NOMO-1 treated with DMSO at 0.1 percent for 48 hours (cell line): ENCODE measurements at regions not wholly inside any gene's neighbourhood (a gene's known extent, or its start where the extent isn't known, plus 50 kb on each side); places are given as distances from the start of the nearest gene placed in this dataset.

Experiments used
- DNase-seq: peaks from one replicate; lab custom pipeline; 2025; ENCODE audit not compliant: unreplicated experiment; lab: John Stamatoyannopoulos, UW

DNA sequence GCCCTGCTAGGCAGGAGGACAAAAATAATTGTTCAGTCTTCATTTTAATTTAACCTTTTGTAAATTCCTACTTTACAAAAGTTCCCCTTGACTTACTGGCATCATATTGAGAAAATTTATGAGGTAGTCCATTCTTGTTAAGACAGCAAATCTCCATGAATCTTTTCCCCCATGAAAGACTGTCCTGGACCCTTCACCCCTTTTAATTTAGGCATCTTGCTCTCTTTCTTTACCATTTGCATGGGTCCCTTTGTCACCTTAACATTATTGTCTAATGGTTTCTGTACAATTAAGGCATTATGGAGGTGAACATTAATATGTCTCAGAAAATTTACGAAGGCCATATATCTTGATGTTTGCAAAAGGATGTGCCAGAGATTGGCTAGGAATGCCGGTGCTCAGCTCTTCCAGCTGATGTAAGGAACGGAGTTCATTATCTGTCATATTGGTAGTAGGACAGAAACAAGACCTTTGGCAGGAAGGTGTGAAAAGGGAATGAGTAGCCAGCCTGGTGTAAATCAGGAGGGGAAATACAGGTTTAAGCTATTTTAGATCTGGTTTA lies 382.8 kb upstream of the TSHZ2 start:
- DNase-seq: no peak

DNA sequence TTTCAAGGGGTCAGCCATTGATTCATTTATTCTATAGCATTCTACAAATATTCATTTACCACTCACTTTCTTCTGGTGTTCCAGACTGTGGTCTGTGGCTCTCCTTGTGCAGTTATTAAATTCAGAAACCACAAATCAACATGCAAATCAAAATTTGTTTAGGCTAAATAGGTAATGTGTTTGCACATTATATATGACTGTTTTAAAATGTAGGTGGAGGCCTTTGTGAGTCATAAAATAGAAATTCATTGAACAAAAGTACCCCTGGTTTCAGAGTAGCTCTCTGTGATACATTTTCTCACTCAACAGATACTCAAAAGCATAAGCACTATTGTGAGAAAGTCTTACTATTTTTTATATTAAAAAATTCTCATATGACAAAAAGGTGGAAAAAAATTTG lies 385.5 kb upstream of the TSHZ2 start:
- DNase-seq: no peak

DNA sequence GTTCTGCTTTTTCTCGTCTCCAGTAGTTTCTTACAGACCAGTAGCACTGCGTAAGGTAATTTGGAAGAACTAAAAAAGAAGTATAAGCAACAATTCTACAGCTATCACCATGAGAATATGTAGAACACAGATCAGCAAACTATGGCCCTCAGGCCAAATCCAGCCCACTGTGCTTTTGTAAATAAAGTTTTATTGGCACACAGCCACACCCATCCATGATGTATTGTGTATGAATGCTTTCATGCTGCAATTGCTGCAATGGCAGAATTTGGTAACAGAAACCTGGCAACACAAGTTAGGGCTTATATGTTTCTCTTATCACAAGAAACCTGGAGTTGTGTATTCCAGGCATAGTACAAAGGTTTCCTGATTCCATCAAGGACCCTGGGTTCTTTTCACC lies 386.8 kb upstream of the TSHZ2 start:
- DNase-seq: no peak

DNA sequence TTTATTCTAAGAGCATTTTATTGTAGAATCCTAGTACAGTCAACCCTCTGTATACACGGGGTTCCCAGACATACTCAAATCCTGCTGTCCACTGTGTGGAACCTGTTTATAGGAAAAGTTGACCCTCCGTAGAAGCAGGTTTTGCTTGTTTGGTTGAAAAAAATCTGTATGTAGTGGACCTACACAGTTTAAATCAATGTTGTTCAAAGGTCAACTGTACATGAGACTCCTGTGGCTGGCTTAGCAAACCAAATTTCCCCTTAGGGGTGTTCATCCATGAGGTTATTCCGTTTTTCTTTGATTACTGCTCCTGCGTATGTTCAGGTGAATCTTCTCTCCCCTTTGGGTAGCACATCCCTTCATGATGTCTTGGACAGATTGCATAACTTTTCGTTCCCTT lies 387.0 kb upstream of the ZFP64 start:
- DNase-seq: no peak

DNA sequence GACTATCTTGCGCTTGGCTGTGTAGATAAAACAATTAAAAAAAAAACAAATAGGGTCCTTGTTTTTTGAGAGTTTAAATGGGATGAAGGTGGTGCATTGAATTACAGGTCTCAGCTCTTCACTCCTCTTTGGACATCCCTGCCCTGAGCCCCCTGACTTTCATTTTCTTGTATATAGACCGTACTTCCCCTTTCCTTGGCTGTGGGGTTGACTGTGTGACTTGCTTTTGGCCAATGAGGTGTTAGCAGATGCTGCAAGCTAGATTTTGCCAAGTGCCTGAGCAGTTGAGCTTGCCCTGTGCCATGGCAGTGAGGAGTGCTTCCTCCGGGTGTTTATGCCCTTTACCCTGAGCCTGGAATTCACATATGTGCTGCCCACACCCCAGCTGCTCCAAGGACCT lies 386.1 kb upstream of the ZFP64 start:
- DNase-seq: peak; percentile 78

DNA sequence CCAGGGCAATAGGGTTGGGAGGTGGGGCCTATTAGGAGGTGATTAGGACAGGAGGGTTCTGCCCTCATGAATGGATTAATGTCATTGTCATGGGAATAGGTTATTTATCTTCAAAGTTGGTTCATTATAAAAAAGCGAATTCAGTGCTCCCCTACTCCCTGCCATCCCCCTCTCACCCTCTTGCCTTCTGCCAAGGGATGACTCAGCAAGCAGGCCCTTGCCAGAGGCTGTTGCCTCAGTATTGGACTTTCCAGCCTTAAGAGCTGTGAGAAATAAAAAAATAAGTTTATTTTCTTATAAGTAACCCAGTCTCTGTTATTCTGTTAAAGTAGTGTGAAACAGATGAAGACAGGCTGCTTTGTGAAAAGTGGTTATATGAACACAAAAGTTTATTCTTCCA lies 381.1 kb upstream of the ZFP64 start:
- DNase-seq: no peak

DNA sequence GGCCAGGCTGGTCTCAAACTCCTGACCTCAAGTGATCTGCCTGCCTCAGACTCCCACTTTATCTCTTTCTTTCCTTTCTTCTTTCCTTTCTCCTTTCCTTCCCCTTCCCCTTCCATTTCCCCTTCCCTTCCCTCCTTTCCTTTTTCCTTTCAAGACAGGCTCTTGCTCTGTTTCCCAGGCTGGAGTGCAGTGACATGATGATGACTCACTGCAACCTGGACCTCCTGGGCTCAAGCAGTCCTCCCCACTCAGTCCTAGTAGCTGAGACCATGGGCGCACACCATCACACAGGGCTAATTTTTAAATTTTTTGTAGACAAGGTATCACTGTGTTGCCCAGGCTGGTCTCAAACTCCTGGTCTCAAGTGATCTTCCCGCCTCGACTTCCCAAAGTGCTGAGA lies 377.6 kb upstream of the ZFP64 start:
- DNase-seq: no peak

DNA sequence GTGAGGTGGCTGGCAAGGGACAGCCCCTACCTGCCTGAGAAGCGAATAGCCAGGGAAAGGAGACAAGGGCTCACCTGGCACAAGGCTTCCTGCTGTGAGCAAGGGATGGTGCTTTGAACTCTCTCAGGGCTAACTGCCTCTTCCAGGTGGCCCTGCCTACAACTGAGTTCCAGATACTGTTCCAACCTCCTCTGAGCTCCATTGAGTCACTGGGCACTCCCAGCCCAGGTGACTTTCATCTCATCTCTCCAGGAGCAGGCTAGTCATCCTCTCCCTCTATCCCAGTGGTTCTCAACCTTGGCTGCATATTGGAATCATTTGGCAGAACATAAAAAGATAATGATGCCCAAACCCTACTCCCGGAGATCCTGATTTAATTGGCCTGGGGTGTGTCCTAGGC lies 374.0 kb upstream of the ZFP64 start:
- no peak for DNase-seq

DNA sequence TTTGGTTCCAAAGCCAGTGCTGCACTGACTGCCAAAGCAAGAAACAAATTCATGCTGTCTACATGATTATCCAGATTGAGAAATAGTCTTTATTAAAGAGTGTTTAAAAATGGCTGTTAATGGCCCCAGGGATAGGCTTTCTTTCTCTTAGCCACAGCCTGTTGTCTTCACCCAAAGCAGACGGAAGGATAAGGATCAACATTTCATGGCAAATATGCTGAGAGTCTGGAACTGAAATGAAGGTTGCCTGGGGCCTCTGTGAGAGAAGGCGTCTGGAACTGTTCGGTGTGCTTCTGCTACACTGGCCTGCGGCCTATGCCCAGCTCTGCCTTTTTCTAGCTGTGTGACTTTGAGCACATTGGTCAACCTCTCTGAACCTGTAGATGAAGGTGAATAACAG lies 373.0 kb upstream of the ZFP64 start:
- DNase-seq: no peak

DNA sequence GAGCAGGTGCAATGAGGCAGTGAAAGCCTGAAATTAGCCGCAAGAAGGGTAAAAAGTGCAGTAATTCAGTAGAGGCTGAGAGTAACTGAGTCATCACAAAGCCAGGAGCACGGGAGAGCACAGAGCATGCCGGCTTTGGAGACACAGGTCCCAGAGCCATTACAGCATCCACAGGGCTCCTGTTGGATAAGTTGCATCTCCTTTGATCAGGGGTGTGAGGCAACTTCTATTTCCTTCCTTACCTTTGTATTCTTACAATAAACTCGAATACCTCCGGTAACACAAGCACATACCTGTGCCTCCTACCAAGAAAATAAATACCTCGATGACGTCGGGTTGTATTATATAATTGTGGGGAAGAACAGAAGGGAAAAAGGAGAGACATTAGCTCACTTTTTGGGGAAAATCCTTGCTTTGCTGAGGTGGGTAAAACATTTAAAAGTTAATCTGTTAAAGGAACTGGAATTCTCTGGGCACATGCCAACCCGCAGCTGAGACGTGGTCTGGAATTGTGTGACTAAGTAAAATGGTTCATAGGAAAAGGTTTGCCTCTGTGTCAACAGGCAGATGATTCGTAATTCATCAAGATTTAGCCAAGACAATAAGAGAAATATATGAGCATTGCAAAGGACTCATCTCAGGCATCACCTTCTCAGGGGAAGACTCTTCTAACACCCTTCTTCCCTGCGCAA lies 360.7 kb upstream of the ZFP64 start:
- DNase-seq: no peak

DNA sequence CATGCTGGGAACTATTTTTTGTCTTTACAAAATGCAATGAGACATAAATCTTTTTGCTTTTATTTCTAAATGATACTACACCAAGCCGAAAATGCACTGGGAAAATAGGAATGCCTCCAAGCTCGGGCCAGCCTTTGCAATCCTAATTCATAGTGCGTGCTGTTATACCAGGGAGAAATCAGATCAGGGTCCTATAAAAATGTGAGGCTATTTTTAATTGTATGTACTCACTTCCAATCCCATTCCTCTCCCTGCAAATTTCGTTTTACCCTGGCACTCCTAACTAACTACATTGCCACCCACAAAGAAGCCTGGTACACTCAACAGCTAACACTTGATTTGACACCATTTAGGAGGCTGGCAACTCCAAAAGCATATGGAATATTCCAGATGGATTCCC lies 350.6 kb upstream of the ZFP64 start:
- no peak for DNase-seq

DNA sequence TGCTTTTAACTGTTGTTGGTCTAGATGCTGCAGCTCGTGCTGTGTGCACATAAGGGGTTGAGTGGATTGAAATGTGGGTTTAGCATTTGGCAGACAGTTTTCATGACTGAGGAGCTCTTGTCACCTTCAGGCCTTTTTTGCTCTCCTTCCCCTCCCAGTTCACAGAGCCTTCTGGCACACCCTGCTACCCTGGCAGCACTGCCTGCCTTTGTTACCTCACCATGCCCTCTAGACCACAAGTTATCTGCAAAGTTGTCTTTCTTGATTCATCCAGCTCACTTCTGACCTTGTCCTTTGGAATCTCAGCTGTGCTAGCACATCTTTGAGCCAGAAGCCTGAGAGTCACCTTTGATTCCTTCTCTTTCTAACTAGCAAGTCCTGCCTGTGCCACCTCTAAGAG lies 348.9 kb upstream of the ZFP64 start:
- peak; percentile 30 for DNase-seq

DNA sequence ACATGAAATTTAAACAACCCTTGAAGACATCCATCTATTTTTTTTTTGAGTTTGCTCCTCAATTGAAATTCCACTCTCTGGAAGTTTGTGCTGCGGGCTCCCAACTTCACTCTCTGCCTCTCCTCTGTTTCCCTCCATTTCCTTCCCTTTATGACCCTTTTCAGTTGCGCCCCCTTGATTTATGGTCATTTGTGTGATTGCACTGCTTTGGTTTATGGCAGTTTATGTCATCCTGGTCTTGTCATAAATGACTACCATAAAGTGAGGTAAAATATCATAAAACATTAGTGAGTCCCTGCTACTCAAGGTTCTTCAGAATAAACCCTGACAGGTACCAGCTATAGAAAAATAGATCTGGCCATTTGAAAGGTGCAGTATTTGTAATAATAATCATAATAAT lies 348.3 kb upstream of the ZFP64 start:
- peak; percentile 41 for DNase-seq

DNA sequence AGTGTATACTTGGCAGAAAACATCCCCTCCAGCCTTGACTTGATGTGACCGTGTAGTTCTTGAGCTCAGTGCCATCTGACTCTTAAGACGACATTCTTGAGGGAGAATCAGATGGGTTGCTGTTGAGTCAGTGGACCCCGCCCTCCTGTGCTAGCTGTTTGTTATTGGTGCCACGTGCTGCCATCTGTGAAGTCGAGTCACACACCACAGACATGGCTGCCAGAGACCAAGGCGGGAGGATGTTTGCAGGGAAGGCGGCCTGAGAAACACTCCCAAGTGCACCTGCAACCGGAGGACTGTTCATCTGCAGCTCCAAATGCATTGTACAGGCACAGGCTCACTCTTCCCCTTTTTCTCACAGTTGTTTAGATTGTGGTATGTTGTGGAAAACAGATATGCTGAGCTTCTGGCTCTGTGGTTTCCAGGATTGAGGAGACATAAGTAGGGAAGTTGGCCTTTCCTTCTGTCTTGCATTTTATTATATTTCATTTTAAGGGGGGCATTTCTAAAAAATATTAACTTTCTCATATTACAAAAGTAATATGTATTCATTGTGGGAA lies 345.3 kb upstream of the ZFP64 start:
- no peak for DNase-seq

DNA sequence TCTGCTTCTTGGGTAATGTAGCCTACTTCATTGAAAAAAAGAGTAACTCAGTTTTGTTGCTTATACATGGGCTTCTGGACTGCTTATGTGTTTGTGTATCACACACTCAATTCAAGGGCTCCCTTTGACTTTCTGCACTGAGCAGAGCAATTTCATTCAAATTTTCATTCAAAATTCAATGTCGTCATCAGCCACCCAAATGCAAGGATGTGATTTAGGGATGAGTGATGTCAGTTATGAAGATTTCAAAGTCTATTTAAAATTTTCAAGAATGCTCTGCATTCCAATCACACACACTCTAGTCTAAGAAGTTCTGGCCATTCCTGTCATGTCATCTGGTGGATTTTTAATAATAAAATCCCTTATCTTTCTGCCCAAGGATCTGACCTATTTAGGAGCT lies 344.5 kb upstream of the ZFP64 start:
- DNase-seq: no peak

DNA sequence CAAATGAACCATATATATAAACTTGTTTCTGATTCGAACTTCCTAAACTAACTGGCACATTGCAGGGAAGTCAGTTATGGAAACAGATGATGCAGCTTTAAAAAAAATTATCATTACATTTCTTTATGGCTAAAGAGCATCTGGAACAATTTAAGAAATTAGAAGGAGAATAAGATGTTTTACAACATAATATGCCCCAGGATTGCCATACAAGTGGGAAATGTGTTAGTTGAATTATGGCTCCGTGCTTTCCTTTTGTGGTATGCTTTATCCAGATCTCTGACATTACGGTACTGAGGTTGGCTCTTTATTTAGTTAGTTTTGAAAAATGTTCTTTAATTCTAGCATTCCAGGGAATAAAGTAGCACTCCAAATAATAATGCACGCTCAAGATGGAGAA lies 343.0 kb upstream of the ZFP64 start:
- DNase-seq: no peak

DNA sequence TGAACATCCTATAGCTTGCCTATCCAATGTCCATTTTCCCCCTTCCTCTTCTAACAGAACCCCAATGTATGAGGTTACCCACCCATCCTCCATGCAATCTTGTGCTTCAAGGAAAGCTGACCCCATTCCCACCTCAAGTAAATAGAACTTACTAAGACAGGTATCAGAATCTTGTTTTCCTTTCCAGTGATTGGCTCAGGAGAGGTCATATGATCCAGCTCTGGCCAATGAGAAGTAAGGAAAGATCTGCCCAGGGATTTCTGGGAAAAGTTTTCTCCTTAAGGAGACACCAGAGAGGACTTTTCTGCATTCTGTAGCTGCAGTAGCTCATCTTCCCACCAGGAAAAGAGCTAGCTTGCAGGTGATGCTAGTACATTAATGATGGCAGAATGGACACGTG lies 341.8 kb upstream of the ZFP64 start:
- no peak for DNase-seq

DNA sequence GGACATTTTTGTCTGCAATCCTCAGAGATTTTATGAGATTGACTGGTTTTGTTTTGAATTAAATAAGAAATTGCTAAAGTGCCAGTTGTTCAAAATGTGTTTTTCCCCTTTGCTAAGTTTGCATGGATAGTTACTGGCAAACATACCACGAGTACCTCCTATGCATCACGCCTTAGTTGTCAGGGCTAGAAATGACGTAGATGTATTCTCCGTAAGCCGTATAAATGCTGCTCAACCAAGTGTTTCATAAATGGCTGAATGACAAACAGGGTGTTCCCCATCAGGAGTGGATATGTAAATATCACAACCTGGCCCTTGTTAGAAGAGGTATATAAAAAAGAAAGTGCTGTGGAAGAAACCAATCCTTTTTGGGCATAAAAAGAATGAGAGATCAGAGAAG lies 341.1 kb upstream of the ZFP64 start:
- no peak for DNase-seq

DNA sequence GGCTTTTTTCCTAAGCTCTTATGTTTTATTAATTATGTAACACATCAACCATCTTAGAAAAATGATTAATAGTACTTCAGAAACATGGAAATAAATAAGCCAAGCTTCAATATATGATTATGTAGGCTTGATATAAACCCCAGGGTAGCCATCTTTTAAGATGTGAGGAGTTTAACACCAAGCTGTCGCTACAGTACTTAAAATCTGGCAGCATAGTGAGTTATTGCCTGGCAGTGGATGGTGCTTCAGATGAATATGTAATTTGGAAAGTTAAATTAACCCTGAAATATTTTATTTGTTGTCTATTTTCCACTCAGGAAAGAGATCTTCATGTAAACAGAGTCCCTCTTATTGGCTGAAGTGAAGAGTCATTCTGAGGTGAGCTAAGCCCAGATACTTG lies 339.0 kb upstream of the ZFP64 start:
- no peak for DNase-seq

DNA sequence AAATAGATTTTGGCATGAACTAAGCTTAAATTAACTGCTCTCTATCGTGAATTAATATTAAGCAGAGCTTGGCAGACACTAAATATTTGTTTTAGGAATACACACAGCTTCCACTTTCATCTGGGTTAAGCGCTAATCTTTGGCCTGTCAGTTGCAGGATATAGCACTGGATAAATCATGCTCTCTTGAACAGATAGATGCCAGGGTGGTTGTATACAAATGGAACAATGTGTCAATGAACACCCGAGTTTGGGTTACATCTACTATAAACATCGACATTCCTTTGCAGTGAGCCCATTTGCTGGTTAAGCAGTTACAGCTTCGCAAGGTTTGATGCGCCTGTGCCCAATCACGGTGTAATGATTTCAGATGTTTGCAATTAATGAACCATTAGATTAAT lies 338.2 kb upstream of the ZFP64 start:
- DNase-seq: no peak

DNA sequence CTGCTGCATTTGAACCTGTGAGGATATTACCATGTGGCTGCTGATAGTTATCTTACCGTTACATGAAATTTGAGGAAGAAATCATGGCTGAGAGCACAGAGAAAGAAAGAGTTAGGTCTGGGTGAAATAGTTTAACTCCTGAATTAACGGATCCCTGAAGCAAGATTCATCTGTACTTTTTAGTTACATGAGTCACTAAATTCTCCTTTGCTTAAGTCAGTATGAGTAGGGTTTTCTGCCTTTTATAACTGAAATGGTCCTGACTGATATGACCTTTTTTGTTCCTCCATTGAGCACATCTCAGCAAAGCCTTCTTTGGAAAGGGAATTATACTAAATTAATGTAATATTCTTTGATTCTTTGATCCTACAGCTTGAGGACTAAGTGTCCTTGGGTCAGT lies 333.3 kb upstream of the ZFP64 start:
- no peak for DNase-seq

DNA sequence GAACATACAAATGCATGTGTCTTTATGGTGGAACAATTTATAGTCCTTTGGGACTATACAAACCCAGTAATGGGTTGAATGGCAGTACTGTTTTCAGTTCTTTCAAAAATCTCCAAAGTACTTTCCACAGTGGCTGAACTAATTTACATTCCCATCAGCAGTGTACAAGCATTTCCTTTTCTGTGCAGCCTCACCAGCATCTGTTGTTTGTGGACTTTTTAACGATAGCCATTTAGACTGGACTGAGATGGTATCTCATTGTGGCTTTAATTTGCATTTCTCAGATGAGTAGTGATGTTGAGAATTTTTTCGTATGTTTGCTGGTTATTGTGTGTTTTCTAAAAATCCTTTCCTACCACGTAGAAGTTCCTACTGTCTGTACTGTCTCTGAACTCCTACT lies 327.2 kb upstream of the ZFP64 start:
- DNase-seq: no peak

DNA sequence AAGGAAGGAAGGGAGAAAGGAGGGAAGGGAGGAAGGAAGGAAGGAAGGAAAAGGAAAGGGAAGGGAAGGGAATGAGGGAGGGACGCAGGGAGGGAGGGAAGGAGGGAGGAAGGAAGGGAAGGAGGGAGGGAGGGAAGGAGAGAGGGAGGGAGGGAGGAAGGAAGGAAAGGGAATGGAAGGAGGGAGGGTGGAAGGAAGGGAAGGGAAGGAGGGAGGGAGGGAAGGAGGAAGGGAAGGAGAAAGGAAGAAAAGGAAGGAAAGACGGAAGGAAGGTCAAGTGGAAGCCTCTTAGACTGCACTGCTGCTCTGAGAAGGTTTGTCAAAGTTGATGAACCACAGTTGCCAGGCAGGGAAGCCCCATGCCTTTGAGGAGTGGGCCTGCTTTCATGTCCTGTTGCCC lies 324.3 kb upstream of the ZFP64 start:
- DNase-seq: no peak
